IMR-90 (cell line): ENCODE measurements at regions not wholly inside any gene's neighbourhood (a gene's known extent, or its start where the extent isn't known, plus 50 kb on each side); places are given as distances from the start of the nearest gene placed in this dataset.

Experiments
- ATAC-seq: fragments of 200-7000 bp; cut with Tn5 transposase; 2 replicates; pipeline ENCODE4 v1.9.1; 2020; ENCODE audit warnings: low read depth, mild to moderate bottlenecking, moderate library complexity
- BruUV-seq: library from RNA; stranded (reverse); fragments of 400-500 nt; replicated peaks from 2 replicates; lab custom pipeline; 2021; lab: Mats Ljungman, UMichigan
- CTCF ChIA-PET: fragments of 300-600 bp; formaldehyde crosslinking; extraction: SDS; loops from one replicate; lab custom pipeline; 2021; ENCODE audit warnings: antibody characterized with exemption; lab: Yijun Ruan, JAX
- POLR2A ChIA-PET: fragments of 300-600 bp; sonication (Branson Sonifier 250); formaldehyde crosslinking; loops from one replicate; lab custom pipeline; 2022; ENCODE audit warnings: antibody characterized with exemption; ENCODE audit not compliant: unreplicated experiment; lab: Charles Lee
- DNase-seq: peaks from one replicate; pipeline ENCODE4 v3.0.0; 2013
- H2AFZ ChIP-seq: replicated peaks from 2 replicates; pipeline ENCODE3; 2013; ENCODE audit warnings: low read length, mild to moderate bottlenecking; ENCODE audit not compliant: poor library complexity
- H2AK5ac ChIP-seq: 2 replicates; pipeline ENCODE4 v1.6.1; 2013; ENCODE audit warnings: low read depth, low read length, inconsistent platforms
- H2AK9ac ChIP-seq: replicated peaks from 2 replicates; pipeline ENCODE3; 2013; ENCODE audit warnings: mild to moderate bottlenecking, low read depth, low read length, moderate library complexity; ENCODE audit not compliant: poor library complexity
- H2BK120ac ChIP-seq: 2 replicates; pipeline ENCODE4 v1.6.1; 2013; ENCODE audit warnings: low read depth, low read length, inconsistent platforms
- H2BK15ac ChIP-seq: 3 replicates; pipeline ENCODE4 v1.6.1; 2013; ENCODE audit warnings: low read depth, low read length, inconsistent platforms
- H2BK20ac ChIP-seq: 2 replicates; pipeline ENCODE4 v1.6.1; 2013; ENCODE audit warnings: low read depth, mild to moderate bottlenecking, inconsistent platforms, low read length, moderate library complexity
- H2BK5ac ChIP-seq: 2 replicates; pipeline ENCODE4 v1.6.1; 2013; ENCODE audit warnings: mild to moderate bottlenecking, low read depth, low read length, inconsistent platforms; ENCODE audit not compliant: poor library complexity, severe bottlenecking
- H3K14ac ChIP-seq: replicated peaks from 2 replicates; pipeline ENCODE4 v1.6.1; 2013; ENCODE audit warnings: low read depth, low read length, inconsistent platforms
- H3K18ac ChIP-seq: 2 replicates; pipeline ENCODE4 v1.6.1; 2013; ENCODE audit warnings: low read depth, low read length, control low read depth
- H3K23ac ChIP-seq: 2 replicates; pipeline ENCODE4 v1.6.1; 2013; ENCODE audit warnings: low read depth, low read length, inconsistent platforms
- H3K27ac ChIP-seq: 2 replicates; pipeline ENCODE4 v1.5.1; 2013; ENCODE audit warnings: mild to moderate bottlenecking, control low read depth, low read length; ENCODE audit not compliant: insufficient read depth
- H3K27me3 ChIP-seq: 2 replicates; pipeline ENCODE4 v1.6.1; 2013; ENCODE audit warnings: low read length; ENCODE audit not compliant: control insufficient read depth, insufficient read depth
- H3K36me3 ChIP-seq: 2 replicates; pipeline ENCODE4 v1.6.1; 2013; ENCODE audit warnings: low read length, mixed read lengths; ENCODE audit not compliant: control insufficient read depth, insufficient read depth
- H3K4ac ChIP-seq: 2 replicates; pipeline ENCODE4 v1.6.1; 2013; ENCODE audit warnings: low read depth, low read length, inconsistent platforms
- H3K4me1 ChIP-seq: 2 replicates; pipeline ENCODE4 v1.6.1; 2013; ENCODE audit warnings: low read length, mixed read lengths; ENCODE audit not compliant: control insufficient read depth, insufficient read depth
- H3K4me2 ChIP-seq: 2 replicates; pipeline ENCODE4 v1.6.1; 2013; ENCODE audit warnings: low read depth, mild to moderate bottlenecking, control low read depth, low read length, moderate library complexity
- H3K4me3 ChIP-seq: 2 replicates; pipeline ENCODE4 v1.5.1; 2013; ENCODE audit warnings: low read depth, mild to moderate bottlenecking, control low read depth, low read length, moderate library complexity; ENCODE audit not compliant: insufficient read depth
- H3K56ac ChIP-seq: 2 replicates; pipeline ENCODE4 v1.6.1; 2013; ENCODE audit warnings: low read length, inconsistent platforms; ENCODE audit not compliant: insufficient read depth; ENCODE audit errors: extremely low read depth
- H3K79me1 ChIP-seq, 2 experiments: 2 replicates each; pipeline ENCODE4 v1.6.1; 2013; ENCODE audit warnings: low read length in 2 of 2, inconsistent platforms in 1 of 2, low read depth in 1 of 2
- H3K9ac ChIP-seq: 2 replicates; pipeline ENCODE4 v1.6.1; 2013; ENCODE audit warnings: low read depth, low read length, control low read depth
- H3K9me1 ChIP-seq: 2 replicates; pipeline ENCODE4 v1.6.1; 2013; ENCODE audit warnings: low read length, inconsistent platforms; ENCODE audit not compliant: insufficient read depth
- H3K9me3 ChIP-seq: 2 replicates; pipeline ENCODE4 v1.6.1; 2013; ENCODE audit warnings: low read length; ENCODE audit not compliant: control insufficient read depth, insufficient read depth
- H4K20me1 ChIP-seq: 2 replicates; pipeline ENCODE4 v1.6.1; 2013; ENCODE audit warnings: low read length, inconsistent platforms; ENCODE audit not compliant: insufficient read depth
- H4K5ac ChIP-seq: 2 replicates; pipeline ENCODE4 v1.6.1; 2013; ENCODE audit warnings: mild to moderate bottlenecking, low read depth, low read length, control low read depth
- H4K8ac ChIP-seq, 2 experiments: 2 replicates each; pipeline ENCODE4 v1.6.1; 2013; ENCODE audit warnings: low read depth in 2 of 2, low read length in 2 of 2, control low read depth in 1 of 2, inconsistent platforms in 1 of 2
- H4K91ac ChIP-seq: 2 replicates; pipeline ENCODE4 v1.6.1; 2013; ENCODE audit warnings: low read depth, low read length, inconsistent platforms; ENCODE audit not compliant: insufficient read depth
- CEBPB ChIP-seq: IDR thresholded peaks from 2 replicates; pipeline ENCODE4 v1.6.1; 2012; ENCODE audit warnings: low read depth, low read length, improper control_type of control experiment
- POLR2A ChIP-seq: IDR thresholded peaks from 2 replicates; pipeline ENCODE4 v1.6.1; 2012; ENCODE audit warnings: mild to moderate bottlenecking, low read depth, low read length
- WGBS, 2 experiments: methylation state at CpG; one replicate each; pipeline versions ENCODE4 v1.1.5 to v1.1.7; 2013; ENCODE audit warnings: missing lambda C conversion rate in 2 of 2; ENCODE audit not compliant: insufficient read length in 1 of 2; ENCODE audit errors: extremely low coverage in 2 of 2; 5-methylcytosine and 5-hydroxymethylcytosine counted together
- dilution Hi-C: fragments of 300-500 bp; cut with HindIII; formaldehyde crosslinking; loops from one replicate; pipeline ENCODE4 v1.14.3; 2018; ENCODE audit warnings: low sequenced_read_pairs; ENCODE audit not compliant: unreplicated experiment
- in situ Hi-C: fragments of 300-500 bp; cut with MboI; formaldehyde crosslinking; loops from 3 replicates; pipeline ENCODE4 v1.14.3; 2019; ENCODE audit warnings: low sequenced_read_pairs, inconsistent platforms, mixed read lengths
- intact Hi-C: fragments of 100-400 bp; cut with micrococcal nuclease; formaldehyde crosslinking; loops from 2 replicates; pipeline ENCODE4 v1.10.0; 2022

DNA sequence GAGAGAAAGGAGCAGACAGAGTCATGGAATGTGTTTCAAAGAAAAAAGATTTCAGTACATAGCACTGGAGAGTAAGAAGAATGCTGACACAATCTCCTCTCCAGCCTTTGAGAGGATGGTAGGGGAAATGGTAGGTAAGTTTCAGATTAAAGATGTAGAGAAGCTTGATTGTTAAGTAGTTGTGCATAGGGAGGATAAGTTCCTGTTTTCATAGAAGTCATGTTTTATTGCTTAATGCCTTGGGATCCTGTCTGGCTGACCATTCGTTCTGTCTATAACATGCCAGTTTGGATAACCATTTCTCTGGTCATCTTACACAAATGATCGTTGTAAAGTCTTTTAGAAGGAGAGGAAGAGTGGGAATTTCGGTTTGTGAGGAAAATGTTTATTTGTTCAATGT lies 95.7 kb upstream of the IGSF10 start:
- Histone ChIP-seq H3K79me1 (no peaks in the 10 kb centered on the region), H4K8ac (no peak overlapping the region), H4K20me1 (no peaks in the 10 kb centered on the region), H3K4ac (no peak overlapping the region), H3K4me1 (no peaks in the 10 kb centered on the region), H3K27ac (no peak overlapping the region), H2BK20ac (no peak overlapping the region), H3K18ac (no peak overlapping the region), H4K91ac (no peak overlapping the region), H2AFZ (no peak overlapping the region), H3K23ac (no peak overlapping the region), H2AK5ac (no peak overlapping the region), H3K4me2 (no peak overlapping the region), H3K9me3 (no peaks in the 10 kb centered on the region), H2AK9ac (no peak overlapping the region), H3K9me1 (no peaks in the 10 kb centered on the region), H3K14ac (no peak overlapping the region; the same call in 1 of the 2 replicates), H3K56ac (no peak overlapping the region), H2BK15ac (no peak overlapping the region), H2BK5ac (no peak overlapping the region), H3K36me3 (no peaks in the 10 kb centered on the region), H3K27me3 (peaks cover 2% of the 10 kb centered on the region; the same call in 1 of the 2 replicates), H3K9ac (no peak overlapping the region), H2BK120ac (no peak overlapping the region), H4K5ac (no peak overlapping the region), H3K4me3 (no peak overlapping the region)
- TF ChIP-seq POLR2A (no peak), CEBPB (no peak)
- CTCF ChIA-PET: no interaction called here
- 100% methylated on average over 1 of the region's 3 CpGs; no CpG with 5 or more reads in 1 of the 2 experiments for WGBS, 2 experiments
- dilution Hi-C loops: no loop called here
- intact Hi-C loops: no loop called here
- DNase-seq: no peak
- POLR2A ChIA-PET: no interaction called here
- in situ Hi-C loops: no loop called here
- ATAC-seq: no peak
- no TSS peak for BruUV-seq
